GM21526 (cell line): ENCODE measurements at regions not wholly inside any gene's neighbourhood (a gene's known extent, or its start where the extent isn't known, plus 50 kb on each side); places are given as distances from the start of the nearest gene placed in this dataset.

Source experiments
- ATAC-seq: cut with Tn5 transposase; IDR thresholded peaks from one replicate; pipeline ENCODE4 v1.9.1; 2021; ENCODE audit warnings: moderate library complexity; ENCODE audit not compliant: unreplicated experiment, low FRiP score

GRCh38 chr2:235244255-235245220 is 249.3 kb upstream of the AGAP1 start:
- ATAC-seq = no peak

- ATAC-seq = no peak
Observed at GRCh38 chr2:235247001-235247400, 246.8 kb upstream of the AGAP1 start.

- no peak for ATAC-seq
Observed at GRCh38 chr2:235255693-235256092, 238.2 kb upstream of the AGAP1 start.

GRCh38 chr2:235257590-235257989 is 236.3 kb upstream of the AGAP1 start:
- no peak for ATAC-seq

GRCh38 chr2:235262750-235263149 is 231.1 kb upstream of the AGAP1 start:
- no peak for ATAC-seq

- ATAC-seq = no peak
Observed at GRCh38 chr2:235263205-235264120, 230.4 kb upstream of the AGAP1 start.

GRCh38 chr2:235264121-235264493 is 229.7 kb upstream of the AGAP1 start:
- no peak for ATAC-seq

- no peak for ATAC-seq
Observed at GRCh38 chr2:235264512-235264911, 229.3 kb upstream of the AGAP1 start.

GRCh38 chr2:235265348-235265965 is 228.4 kb upstream of the AGAP1 start:
- ATAC-seq = no peak

GRCh38 chr2:235267251-235267650 is 226.6 kb upstream of the AGAP1 start:
- no peak for ATAC-seq

- no peak for ATAC-seq
Observed at GRCh38 chr2:235268535-235268934, 225.3 kb upstream of the AGAP1 start.

- peak; percentile 58 for ATAC-seq
Observed at GRCh38 chr2:235270291-235270690, 223.6 kb upstream of the AGAP1 start.

- ATAC-seq = peak; percentile 94
Observed at GRCh38 chr2:235270956-235271355, 222.9 kb upstream of the AGAP1 start.

GRCh38 chr2:235271936-235272335 is 221.9 kb upstream of the AGAP1 start:
- no peak for ATAC-seq

GRCh38 chr2:235274023-235274422 is 219.8 kb upstream of the AGAP1 start:
- no peak for ATAC-seq

- ATAC-seq = no peak
Observed at GRCh38 chr2:235277485-235277884, 216.4 kb upstream of the AGAP1 start.

GRCh38 chr2:235278771-235279355 is 215.0 kb upstream of the AGAP1 start:
- no peak for ATAC-seq

GRCh38 chr2:235279965-235280364 is 213.9 kb upstream of the AGAP1 start:
- no peak for ATAC-seq

GRCh38 chr2:235283246-235283645 is 210.6 kb upstream of the AGAP1 start:
- no peak for ATAC-seq

GRCh38 chr2:235286622-235287374 is 207.0 kb upstream of the AGAP1 start:
- ATAC-seq = no peak
